Endometrium (tissue), 2 donors: ENCODE measurements at regions not wholly inside any gene's neighbourhood (a gene's known extent, or its start where the extent isn't known, plus 50 kb on each side); places are given as distances from the start of the nearest gene placed in this dataset.
"Not testable (repeated sequence)": the region's sequence is repeated elsewhere in the genome, so short reads cannot be mapped to it uniquely, and the experiment has no call there.

Experiments
- FAIRE-seq: peaks from 2 replicates; lab custom pipeline; 2012; peaks lifted over from hg19 to GRCh38; lab: Jason Lieb, UNC
- donor health status: control.
- donor health status: control.

- FAIRE-seq = no peak
Observed at GRCh38 chr6:94698773-94699172, 878.6 kb upstream of the MANEA start.

DNA sequence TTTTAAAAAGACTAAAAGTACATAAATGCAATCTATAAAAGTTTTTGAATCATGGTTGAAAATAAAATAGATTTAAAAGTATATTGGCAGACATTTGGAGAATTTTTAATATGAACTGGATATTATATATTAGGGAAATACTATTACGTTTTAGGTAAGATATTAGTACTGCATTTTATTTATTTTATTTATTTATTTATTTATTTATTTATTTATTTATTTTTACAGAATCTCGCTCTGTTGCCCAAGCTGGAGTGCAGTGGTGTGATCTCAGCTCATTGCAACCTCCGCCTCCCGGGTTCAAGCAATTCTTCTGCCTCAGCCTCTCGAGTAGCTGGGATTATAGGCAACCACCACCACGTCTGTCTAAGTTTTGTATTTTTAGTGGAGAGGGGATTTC, 890.1 kb upstream of the MANEA start:
- not testable (repeated sequence) for FAIRE-seq

DNA sequence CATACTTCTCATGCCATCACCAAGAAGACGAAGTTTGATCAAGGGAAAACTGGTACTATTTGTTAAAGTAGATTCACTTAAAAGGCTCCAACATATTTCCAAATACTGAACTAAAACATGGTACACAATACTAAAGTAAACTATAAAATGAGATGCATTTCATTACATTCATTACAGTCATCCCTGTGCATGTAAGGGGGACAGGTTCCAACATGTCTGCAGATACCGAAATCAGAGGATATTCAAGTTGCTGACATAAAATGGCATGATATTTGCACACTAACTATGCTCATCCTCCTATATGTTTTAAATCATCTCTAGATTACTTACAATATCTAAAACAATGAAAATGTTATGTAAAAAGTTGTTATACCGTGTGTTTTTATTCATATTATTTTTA, 893.9 kb upstream of the MANEA start:
- no peak for FAIRE-seq

GRCh38 chr6:94680669-94681212, 896.6 kb upstream of the MANEA start:
- FAIRE-seq = no peak

- FAIRE-seq = no peak
Observed at GRCh38 chr6:94673251-94673650, 904.1 kb upstream of the MANEA start.

- FAIRE-seq = no peak
Observed at GRCh38 chr6:94670017-94670416, 907.3 kb upstream of the MANEA start.

GRCh38 chr6:94668876-94669275, 908.5 kb upstream of the MANEA start:
- no peak for FAIRE-seq

GRCh38 chr6:94658929-94659328, 918.4 kb upstream of the MANEA start:
- no peak for FAIRE-seq

GRCh38 chr6:94651239-94651638, 926.1 kb upstream of the MANEA start:
- FAIRE-seq = no peak

DNA sequence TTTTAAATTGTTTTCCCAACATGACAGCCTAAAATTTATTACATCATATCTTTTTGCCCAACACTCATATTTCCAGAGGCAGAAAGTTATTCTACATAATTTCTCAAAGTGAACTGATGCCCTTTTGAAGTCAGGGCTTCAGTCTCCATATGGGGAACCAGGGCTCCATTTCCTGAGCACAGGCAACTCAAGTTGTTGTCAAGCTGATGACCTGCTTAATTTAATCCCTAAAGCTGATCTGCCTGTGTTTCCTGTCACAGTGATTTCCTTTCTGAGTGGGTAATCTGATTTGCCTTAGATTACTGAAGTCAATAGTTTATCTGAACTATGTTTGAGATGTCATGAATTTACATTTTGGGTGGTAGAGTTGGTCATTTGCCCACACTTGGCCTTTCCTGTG, 932.1 kb upstream of the MANEA start:
- FAIRE-seq = no peak

- no peak for FAIRE-seq
Observed at GRCh38 chr6:94639564-94639963, 937.8 kb upstream of the MANEA start.

GRCh38 chr6:94636780-94637385, 940.5 kb upstream of the MANEA start:
- no peak for FAIRE-seq

DNA sequence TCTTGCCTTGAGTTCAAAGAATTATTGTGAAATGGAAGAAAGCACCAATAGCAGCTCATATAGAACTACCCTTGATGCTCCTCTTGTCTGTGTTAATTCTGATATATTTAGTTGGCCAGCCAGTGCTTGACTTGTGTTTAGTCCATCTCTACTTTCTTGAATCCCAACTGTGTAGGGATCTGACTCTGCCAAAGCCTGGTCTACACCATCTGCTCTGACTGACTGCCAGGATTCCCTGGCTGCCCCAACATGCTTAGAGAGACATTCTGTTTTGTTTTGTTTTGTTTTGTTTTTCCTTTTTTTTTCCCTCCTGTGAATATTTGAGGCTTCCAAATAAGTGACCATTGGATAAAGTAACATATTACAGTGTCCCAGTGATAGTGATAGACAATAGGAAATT, 953.7 kb upstream of the MANEA start:
- FAIRE-seq = no peak

- FAIRE-seq = no peak
Observed at GRCh38 chr6:94622783-94623182, 954.6 kb upstream of the MANEA start.

- no peak for FAIRE-seq
Observed at GRCh38 chr6:94600636-94601035, 976.7 kb upstream of the MANEA start.

DNA sequence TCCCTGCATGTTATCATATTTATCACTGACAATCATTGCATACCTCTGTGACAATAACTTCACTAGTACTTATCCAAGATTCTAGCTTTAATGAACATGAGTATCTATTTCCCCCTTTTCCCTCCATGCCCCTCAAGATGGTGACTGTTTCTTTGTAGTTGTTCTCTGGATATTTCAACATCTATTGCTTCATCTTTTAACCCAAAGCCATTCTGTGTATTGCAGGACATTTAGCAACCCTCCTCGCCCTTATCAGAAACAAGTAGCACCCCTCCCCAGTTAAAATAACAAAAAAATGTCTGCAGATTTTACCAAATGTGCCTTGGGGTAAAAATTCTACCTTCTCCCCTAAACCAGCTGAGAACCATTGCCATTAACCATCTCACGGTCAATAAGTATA, 979.8 kb upstream of the MANEA start:
- no peak for FAIRE-seq

- FAIRE-seq = no peak
Observed at GRCh38 chr6:94590416-94590815, 986.9 kb upstream of the MANEA start.

DNA sequence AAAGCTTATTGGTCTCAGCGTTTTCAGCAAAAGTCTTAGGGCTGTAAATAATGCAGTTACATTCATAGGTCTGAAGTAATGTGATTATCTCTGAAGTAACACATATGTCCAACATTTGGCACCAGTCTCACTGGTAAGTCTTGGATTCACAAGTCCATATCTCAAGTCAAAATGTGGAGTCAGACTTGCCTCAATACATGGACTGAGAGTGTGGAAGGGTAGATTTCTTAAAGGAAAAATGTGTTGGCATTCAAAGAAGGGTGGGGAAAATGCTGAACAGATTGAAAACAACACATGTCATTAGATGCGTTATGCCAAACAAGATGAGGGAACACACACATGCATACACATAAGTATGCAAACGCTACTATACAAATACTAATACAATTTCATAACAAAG, 989.0 kb upstream of the MANEA start:
- no peak for FAIRE-seq

DNA sequence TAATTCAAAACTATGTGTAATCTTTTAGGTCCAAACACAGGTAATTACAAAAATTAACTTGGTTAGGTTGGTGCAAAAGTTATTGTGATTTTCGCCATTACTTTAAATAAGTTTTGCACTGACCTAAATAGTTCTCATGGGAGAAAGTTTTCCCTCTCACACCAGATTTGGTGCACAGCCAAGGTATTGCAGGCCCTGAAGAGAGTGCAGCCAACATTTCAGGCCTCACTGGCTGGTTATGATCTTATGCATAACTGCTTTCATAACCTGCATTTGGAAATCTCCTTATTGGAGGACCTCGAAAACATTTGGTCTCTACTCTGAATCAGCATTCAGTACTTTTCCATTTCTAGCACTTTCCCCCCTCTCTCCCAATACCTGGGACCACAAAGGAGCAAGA, 993.1 kb upstream of the MANEA start:
- no peak for FAIRE-seq

GRCh38 chr6:94570581-94570980, 1006.8 kb upstream of the MANEA start:
- FAIRE-seq = no peak

GRCh38 chr6:94562846-94563245, 1014.5 kb upstream of the MANEA start:
- FAIRE-seq = no peak

DNA sequence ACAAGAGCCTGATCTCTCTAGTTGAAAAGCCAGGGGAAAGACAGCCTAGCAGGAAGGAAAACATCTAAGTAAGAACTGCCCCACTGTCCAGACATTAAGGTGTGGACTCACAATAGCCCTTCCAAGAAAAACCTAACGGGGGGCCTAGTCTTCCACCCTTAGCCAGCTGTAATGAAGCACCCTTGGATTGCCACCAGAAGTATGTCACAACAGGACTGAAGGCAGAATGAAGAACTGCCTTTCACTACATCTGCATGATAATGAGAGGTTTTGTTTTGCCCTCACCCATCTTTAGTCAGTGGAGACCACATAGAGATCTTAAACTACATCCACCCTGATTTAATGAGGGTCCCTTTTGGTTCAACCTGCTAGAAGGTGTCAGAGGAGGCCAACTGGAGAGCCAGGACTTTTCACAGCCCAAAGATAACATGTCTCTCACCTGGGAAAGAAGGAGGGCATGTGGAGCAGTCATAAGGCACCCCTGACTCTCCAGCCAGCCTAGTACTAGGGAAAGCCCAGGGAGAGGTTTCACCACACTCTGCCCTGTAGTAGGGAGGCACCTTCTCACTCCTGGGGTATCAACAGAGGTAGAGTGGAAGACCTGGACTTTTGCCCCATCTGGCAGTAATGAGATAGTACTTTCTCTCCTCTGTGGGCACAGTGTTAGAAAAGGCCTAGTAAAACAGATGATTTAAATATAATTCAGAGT, 1017.4 kb upstream of the MANEA start:
- no peak for FAIRE-seq

GRCh38 chr6:94557207-94557606, 1020.1 kb upstream of the MANEA start:
- not testable (repeated sequence) for FAIRE-seq

DNA sequence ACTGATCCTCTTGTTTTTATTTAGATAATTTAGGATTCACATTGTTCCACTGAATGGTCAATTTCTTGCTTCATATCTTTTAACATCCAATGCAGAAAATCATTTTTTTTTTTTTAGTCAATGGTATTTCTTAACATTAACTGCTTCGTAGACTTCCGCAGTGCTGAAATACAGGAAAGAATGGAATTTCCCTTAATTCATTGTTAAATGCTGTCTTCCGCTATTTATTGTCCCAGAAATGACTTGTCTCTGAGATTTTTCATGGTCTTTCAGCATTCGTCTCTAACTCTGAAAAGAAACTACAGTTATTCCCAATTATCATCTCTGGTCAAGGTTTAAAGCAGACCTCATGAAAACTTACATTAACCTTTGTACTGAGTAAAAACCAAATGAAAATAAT, 1029.1 kb upstream of the MANEA start:
- no peak for FAIRE-seq
